CD4-positive, alpha-beta T cell treated with Interferon gamma for 1 hour (primary cell): ENCODE measurements at regions not wholly inside any gene's neighbourhood (a gene's known extent, or its start where the extent isn't known, plus 50 kb on each side); places are given as distances from the start of the nearest gene placed in this dataset.
A peak's percentile ranks its signal among the peaks of the same experiment; 100 is the strongest.
"Not testable (repeated sequence)": the region's sequence is repeated elsewhere in the genome, so short reads cannot be mapped to it uniquely, and the experiment has no call there.

Source experiments
- DNase-seq: peaks from one replicate; pipeline ENCODE4 v3.0.0-alpha.2; 2020

DNA sequence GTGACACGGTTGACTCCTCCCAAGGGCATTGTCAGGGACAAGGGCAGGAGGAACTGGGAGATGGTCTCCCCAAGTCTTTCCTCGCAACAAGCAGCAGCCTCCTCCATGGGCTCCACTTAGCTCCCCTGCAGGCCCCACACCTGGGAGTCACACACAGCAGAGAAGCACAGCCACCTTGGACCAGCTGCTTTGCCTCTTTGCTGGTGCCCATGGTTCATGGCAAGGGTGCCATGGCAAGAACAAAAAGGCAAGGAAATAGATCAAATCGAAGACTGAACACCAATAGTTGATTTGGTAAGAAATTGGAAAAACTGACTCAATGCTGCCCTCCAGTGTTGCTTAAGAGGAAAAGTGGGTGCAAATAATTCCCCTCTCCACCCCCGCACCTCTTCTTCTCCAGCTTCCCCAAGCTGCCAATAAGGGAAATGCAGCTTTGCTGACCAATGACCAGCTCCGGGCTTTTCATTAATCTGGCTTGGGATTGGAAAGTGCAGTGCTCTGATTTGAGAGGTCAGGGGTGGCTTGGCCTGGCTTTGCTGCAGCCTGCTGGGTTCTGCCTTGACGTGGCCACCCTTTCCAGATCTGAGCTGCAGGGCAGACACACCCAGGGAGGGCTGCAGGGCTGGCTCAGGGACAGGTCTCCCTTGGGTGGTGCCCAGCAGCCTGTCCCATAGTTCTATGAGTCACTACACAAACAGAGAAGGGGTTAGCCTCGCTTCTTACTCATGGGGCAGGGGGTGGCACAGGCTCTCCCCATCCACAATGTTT lies 162.0 kb downstream of the KLF13 start:
- DNase-seq: peak; percentile 51

DNA sequence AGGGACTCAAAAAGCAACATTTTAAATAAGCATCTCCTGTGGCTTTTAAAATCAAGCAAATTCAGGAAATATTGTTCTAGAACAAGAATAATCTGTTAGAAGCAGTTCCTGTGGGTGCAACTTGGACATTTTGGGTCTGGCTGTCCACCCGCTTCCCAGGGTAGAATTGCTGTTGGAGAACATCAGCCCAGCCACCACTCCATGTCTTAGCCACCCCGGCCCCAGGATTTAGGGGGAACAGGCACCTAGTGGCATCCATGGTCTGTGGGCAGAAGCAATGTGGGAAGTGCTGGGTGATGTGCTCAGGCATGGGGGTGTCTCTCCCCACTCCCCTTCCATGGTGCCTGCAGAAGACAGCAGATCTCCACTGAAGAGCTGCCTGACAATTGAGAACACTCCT lies 162.6 kb downstream of the KLF13 start:
- no peak for DNase-seq

DNA sequence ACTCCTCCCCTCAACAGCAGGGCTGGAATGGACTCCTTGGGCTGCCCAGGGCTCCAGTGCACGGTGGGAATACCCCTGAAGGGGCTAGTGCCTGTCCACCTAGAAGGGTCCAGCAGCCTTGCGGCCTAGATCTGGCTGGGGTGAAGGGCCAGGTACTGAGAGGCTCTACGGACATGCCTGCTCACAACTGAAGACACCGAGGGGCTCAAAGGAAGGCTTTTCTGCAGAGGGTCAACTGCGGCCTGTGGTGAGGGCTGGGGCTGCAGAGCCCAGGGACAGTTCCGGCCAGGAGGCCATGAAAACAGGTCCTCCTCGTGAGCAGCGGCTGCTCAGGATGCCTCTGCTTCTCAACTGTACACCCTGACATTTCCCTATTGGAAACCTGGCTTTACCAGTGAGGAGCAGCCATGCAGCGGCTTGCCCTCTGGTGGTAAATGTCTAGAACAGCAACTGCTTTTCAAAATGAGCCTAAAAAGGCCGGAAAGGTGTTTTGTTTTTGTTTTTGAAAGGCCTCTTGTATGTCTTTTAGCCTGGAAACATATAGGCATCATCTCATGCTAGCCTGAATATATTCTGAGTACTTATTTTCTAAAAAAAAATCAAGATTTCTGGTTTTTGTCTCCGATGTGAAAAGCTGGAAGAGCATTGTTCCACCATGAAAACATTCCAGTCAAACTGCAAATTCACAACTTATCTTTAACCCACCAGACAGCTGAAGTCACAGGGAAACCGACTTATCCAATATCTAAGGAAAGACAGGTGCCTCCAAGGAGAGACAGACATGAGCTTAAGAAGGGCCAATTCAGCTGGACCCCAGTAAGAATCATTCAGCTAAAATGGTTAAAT lies 163.4 kb downstream of the KLF13 start:
- peak; percentile 33 for DNase-seq

DNA sequence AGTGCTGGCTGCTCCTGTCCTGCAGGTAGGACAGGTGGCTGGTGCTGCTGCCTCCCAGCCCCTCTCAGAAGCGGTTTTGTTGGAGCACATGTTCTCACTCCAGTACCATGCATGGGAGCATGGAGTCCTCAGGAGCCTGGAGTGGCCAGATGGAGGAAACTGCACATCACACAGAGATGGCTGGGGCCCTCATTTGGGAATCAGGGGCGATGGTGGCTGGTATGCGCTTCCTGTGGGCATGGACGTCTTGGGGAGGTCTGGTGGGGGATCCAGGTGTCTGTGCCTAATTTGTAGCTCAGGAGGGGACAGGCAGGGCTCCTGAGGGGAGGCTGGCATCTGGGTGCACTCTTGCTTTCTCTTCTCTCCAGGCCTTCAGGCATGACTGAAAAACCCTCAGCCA lies 168.2 kb downstream of the KLF13 start:
- DNase-seq: no peak

DNA sequence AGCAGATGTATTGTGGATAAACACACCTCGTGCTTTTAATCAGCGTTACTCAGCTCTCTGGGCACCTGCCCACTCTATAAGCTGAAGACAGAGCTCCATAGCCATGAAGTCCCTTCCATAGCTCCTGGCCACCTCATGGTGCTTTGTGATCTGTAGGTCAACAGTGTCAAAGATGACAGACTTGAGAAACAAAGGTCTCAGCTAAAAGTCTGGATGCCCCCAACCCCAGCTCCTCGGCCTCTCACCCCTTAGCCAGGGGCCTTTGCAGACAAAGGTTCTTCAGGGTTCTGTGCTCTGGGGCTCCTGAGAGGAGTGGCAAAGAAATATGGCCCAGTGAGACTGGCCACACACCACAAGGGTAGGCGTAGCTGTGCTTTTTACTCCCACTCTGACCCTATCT lies 168.6 kb downstream of the KLF13 start:
- DNase-seq: no peak

DNA sequence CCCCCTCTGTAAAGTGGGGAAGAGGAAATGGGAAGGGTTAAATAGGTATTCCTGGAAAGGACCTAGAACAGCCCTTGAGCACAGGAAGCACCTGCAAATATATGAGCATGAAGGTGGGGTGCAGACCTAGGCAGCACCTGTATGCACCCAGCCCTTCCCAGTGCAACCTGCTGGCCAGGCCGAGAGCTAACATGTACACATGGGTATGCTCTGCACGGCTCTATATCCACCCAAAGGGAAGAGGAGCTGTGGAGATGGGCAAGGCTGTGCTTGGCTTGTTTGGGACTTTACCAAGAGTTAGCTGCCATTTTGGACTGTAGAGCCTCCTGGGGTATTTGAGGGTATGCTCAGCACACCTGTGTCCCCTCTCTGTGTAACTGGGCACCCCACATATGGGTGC lies 171.2 kb downstream of the KLF13 start:
- no peak for DNase-seq

DNA sequence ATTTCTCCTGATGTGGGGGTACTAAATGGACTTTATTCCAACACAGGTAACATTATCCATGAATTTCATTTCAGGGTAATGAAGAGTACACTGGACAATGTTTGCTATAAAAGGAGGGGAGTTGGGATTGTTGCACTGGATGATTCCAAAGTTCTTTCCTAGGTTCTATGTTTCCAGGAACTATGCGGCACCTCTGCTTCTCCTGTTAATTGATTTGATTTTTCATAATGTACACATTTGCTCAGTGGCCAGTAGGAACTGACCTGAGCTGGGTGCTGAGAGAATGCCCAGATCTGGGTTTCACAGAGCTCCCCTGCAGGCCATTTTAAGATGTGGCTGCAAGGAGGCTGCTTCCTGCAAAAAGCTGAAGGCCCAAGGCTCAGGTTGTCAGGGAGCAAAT lies 171.7 kb downstream of the KLF13 start:
- no peak for DNase-seq

DNA sequence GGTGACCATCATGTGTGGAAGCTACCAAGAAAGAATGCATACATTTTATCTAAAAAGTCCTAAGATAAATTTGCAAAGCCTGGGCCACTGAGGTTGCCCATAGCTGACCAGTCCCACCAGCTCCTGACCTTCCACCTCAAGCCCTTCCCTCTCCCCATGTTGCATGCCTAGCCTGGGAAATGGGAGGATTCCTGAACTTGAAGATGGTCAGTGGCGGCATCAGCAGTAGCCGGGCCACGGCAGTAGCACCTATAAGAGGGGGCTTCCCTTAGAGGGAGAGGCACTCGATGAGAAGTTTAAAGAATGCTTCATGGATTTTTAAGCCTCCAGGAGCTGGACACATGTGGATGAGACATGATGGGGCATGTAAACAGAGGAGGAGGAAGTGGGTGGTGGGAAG lies 172.1 kb downstream of the KLF13 start:
- DNase-seq: no peak

DNA sequence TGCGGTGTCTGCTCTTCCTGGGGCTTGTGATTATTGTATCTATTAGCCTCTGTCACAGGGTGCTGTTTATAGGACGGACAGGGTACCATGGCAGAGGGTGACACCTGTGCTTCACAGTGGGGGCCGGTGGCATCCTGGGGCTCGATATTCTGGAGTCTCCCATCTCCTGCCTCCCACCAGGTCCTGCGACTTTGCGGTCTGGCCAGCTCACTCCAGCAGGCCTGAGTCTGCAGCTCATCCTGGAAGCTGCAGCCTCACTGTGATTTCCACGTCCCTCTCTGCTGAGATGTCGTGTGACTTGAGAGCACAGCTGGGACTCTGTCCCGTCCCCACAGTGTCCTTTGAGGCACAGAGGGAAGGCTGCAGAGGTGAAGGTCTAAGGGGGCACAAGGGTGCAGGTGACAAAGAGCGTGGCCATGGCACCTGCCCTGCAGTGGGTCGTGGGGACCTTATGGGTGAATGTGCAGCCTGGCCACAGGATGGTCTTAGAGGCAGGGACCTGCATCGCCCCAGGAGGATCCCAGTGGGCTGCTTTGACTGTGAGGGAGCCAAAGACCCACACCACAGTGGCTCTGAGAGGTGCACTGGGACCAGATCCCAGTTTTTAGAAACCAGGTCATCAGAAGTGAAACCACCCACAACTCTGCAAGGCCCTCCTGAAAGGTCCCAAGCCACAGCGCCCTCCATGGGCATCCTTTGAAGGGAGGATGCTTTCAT lies 172.8 kb downstream of the KLF13 start:
- no peak for DNase-seq

DNA sequence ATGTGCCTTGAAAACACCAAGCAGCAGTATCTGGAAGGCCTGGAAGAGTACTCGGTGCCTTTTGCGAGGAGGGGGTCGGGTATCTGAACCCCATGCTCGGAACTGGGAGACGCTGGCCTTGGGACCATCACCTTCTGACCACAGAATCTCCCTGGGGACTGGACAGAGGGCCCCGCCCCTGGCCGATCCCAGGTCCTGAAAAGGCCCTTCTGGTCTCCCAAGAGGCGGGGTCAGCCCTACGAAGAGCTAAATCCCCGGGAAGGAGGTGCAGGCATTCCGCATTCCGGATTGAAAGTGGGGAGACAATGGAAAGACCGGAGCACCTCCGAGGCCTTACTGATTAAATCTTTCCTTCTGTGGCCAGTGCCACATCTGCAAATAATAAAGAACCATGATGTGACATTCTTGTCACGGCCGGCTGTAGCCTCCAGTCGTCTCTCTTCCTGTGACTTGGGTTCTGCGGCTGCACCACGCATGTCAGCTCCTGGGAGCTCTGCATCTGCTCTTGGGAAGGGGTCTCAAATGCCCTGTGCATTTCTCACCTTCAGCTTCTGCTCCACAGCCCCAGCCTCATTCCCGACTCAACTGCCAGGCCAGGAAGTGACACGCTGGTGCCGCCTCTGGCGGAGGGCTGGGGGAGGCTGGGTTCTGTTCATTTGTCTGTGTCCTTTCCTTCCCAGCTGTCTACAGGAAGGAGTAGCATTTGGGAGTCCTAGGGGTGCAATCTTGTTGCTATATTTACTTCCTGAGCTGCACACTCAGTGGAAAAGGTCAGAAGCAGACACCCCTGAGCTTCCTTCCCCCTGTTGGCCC lies 173.5 kb downstream of the KLF13 start:
- DNase-seq: no peak

DNA sequence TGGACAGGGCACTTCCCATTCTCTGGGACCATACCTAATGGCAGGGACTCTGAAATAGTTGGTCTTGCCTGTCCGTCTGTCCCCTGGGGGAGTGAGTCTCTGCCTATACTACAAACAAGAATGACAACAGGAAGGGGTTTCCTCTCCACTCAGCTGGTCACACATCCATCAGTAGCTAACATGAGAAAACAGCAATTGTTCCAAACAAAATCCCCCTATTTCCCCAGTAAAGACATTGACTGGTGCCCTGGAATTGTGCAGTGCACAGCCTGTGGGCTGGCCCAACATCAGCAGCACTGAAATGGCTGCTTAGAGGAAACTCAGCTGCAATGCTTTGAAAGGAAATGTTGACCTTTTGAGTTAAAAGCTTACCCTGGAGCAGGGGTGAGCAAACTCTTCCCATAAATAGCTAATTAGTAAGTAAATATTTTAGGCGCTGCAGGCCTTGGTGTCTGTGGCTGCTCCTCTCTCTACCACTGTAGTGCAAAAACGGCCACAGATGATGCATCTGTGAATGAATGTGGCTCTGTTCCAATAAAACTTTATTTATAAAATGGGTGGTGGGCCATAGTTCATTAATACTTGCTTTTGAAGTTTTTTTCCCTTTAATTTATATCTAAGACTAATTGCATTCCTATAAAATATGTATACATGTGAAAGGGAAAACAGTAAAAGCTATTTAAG lies 174.3 kb downstream of the KLF13 start:
- DNase-seq: no peak

DNA sequence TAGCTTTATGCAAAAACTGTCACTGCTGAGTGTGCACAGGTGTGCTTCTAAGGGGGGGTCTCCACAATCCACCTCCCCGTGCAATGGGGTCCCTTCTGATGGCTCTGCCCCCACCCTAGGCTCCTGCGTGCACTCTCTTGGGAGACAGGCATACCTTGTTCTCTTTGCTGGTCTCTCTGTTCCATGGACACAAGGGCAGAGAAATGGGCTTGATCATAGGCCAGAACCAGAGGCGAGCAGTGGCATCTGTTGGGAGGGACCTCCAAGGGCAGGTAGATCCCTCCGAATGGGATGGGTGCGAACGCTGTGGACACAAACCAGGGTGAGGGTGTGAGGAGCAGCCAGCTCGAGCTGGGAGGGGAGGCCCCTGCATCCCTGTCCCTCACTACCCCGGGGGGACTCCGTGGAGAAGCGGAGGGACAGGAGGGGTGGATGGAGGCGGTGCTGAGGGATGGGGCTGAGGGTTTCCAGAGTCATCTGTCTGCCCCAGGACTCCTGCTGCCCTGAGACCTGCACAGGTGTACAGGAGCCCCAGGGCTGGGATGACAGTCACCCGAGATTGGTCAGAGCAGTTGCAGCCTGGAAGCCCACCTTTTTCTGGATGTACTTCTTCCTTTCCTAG lies 175.0 kb downstream of the KLF13 start:
- no peak for DNase-seq

DNA sequence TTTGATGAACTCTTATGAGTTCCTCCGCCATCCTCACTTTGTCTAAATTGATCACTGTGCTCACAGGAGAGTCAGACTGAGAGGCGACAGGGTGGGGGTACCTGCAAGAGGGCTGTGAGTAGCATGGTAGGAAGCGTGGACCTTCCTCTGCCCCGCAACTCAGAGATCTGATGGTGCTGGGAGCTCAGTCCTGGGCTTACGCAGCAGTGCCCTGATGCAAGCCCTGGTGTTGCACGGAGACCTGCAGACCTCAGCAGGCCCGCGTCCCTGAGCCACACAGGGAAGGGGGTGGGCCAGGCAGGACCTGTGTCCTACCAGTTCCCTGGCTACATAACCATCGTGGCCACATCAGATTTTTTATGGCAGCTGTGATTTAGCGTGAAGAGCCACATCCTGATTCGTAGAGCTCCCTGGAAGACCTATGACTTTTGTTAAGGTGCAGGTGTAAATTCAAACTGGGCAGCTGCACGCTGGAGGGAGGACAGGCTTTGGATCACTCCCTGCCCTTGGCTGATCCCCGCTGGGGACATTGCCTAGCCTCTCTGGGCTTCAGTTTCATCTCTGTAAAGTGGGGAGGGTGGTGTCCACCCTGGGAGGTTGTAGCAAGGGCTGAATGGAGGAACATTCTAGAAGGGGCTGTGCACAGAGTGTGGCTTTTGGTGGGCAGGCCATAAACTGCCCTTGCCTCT lies 176.1 kb downstream of the KLF13 start:
- no peak for DNase-seq

DNA sequence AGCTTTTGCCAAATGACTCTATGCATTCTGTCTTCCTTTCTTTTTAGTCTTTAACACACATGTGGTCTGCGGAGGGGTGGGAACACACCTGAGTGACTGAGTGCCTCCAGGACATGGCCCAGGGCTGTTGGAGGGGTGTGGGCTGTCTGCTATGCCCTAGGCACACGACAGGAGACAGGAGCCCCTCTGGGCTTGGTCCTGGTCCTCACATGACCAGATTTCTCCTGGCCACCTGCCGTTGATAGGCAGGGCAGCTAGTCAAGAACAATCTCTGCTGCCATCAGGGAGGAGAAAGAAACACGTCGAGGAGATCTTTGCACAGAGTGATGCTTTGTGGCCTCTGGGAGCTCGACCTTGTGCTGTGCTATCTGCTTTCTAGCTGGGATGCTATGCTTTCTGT lies 176.6 kb downstream of the KLF13 start:
- DNase-seq: no peak

DNA sequence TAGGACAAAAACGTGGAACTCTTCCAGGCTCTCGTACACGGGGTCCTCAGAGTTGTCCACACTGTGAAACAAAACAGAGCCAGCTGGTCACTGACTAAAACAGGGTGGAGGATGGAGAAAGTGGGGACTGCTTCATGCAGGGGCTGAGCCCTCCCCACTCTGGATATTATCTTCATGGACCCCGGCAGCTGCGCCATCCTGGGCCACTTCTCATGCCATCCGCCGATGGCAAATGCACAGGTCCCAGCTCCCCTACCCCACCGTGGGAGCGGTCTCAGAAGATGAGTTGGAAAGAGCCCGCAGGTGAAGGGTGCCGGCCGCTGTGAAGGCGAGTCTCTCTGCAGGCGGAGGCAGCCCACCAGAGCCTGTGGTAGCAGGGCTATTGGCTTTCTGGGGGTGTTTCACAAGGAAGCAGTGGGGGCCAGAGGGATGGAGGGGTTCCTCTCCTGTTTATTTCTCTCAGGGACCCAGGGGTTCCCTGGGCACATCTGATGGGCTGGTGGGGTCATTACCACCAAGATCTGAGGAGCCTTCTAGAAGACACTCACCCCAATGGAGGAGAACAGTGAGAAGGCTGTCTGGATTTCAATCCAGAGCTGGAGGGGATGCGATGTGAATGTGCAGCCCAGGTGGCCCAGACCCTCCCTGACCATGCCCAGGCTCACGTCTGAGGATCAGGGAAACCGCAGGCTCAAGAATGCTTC lies 177.3 kb downstream of the KLF13 start:
- no peak for DNase-seq

DNA sequence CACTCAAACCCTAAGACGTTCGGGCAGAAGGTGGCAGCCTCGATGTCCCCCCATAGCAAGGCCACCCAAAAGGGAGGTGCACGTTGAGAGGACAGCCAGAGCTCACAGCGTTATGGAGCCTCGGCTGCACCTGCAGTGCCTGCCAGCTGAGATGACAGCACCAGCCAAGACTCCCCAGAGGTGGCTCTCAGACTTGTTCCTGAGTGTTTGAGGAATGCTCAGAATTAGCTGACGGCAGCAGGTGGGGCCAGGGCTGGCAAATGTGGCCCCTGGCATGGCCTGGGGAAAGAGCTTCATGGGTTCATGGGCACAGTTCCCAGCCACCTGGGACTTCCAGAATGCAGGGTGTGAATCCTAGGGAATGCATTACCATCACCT lies 177.8 kb downstream of the KLF13 start:
- no peak for DNase-seq

DNA sequence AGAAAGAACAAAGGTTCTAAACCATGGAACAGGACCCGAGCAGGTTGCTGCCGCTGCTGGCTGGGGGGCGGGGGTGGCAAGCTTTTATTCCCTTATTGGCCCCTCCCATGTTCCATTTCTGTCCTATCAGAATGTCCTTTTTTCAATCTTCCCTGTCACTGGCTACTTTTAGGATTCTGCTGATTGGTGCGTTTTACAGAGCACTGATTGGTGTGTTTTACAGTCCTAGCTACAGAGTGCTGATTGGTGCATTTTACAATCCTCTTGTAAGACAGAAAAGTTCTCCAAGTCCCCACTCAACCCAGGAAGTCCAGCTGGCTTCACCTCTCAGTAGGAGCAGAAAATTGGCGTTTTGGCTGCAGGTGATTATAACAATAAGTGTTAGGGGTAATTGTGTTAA lies 180.9 kb downstream of the KLF13 start:
- DNase-seq: not testable (repeated sequence)

DNA sequence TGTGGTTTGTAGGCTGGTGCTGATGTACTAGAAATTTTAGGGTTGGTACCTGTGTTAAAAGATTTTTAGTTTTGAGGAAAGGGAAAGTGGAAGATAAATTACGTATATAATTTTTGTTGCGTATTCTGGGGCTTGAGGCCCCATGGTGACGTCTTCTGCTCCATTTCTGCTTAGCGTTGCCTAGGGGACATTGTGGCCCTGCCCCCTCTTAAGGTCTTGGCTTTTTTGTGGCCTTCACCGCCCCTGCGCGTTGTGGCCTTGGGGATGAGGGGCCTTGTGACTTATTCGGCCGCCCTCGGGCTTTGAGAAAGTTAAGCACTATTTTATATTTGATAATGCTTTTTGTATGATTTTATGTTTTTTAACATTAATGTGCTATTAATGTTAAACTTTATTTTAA lies 182.0 kb downstream of the KLF13 start:
- no peak for DNase-seq

DNA sequence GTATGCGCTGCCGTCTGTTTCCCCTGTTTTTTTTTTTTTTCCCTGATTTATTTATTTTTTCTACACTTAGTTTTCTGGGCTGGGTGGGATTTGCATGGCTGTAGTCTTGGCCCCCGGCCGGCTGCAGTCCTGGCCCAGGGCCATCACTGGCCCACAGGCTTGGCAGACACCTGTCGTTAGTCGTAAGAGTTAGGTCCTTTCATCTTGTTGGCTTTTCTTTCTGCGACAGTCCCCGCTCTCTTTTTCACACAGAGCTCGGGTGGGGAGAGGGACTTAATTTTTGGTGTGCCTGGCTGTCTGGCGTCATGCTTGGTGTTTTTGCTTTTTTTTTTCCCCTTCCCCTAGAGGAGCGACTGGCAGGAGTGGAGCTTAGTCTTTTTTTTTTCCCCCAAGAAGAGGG lies 183.4 kb downstream of the KLF13 start:
- DNase-seq: no peak

DNA sequence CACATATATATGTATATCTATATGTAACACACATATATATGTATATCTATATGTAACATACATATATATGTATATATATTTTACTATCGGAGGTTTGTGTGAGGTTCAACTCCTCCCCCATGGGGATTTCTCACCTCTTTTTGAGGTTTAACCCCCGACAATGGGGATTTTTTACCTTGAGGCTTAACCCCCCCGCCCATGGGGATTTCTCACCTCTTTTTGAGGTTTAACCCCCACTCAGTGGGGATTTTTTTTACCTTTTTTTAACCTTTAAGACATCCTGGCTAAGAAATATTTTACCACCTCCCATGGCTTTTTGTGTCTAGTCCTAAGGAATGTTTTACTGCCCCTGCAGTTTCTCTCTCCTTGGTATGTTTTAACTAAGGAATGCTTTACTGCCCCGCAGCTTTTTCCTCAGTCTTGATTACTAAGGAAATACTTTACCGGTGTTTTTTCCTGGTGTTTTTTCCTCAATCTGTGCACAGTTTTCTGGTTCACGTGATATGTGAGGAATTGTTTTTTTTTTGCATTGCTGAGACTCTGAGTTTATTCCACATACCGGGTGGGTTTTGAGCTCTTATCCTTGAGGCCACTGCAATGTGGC lies 185.2 kb downstream of the KLF13 start:
- DNase-seq: peak; percentile 29
